Activated effector memory CD4-positive, alpha-beta T cell treated with anti-CD3 and anti-CD28 coated beads, Interleukin-2, amount 50 U/mL, for 16 hours (primary cell): ENCODE measurements at regions not wholly inside any gene's neighbourhood (a gene's known extent, or its start where the extent isn't known, plus 50 kb on each side); places are given as distances from the start of the nearest gene placed in this dataset.
"Not testable (repeated sequence)": the region's sequence is repeated elsewhere in the genome, so short reads cannot be mapped to it uniquely, and the experiment has no call there.

Experiments used
- DNase-seq: peaks from one replicate; pipeline ENCODE4 v3.0.0-alpha.2; 2020

GRCh38 chr14:48693793-48694192 lies 892.4 kb downstream of the RPS29 start:
- no peak for DNase-seq

DNA sequence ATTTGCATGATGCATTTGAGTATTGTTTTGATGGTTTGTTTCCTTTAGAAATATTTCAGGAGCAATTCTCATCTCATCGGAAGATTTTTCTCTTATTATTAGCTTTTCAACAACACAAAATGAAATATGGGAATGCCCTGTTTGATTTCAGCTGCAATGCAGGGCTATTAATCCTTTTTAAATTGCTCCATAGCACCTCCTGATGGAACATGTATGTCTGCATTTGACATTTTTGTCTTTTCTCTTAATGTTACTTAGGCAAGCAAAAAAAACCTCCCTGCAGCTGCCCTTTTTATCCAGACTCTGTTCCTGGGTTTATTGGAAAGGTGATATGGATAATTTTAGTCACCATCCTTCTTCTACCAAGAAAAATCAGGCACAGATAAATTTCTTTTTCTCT lies 895.8 kb downstream of the RPS29 start:
- no peak for DNase-seq

DNA sequence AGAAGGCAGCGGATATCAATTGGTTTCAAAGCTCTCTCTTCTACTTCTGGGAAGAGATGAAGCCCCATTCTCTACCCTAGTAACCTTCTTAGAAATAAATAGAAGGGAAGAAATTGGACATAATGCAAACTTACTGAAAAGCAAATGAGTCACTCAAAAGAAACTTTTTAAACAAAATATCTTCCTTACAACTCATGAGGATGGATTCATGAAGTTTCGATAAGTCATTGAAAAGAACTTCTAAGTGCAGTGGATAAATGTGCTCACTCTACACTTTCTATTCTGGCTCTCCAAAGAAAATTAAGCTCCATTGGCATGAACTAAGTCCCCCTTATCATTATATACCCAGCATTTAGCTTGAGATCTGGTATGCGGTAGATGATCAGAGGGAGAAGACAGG lies 899.5 kb downstream of the RPS29 start:
- DNase-seq: no peak

DNA sequence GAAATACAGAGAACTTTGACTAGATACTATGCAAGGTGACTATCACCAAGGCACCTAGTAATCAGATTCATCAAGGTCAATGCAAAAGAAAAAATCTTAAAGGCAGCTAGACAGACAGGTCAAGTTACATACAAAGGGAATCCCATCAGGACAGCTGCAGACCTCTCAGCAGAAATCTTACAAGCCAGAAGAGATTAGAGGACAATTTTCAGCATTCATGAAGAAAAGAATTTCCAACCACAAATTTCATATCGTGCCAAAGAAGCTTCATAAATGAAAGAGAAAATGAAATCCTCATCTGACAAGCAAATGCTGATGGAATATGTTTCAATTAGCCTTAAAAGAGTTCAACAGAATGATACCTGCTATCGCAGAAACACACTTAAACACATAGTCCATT lies 913.7 kb downstream of the RPS29 start:
- no peak for DNase-seq

DNA sequence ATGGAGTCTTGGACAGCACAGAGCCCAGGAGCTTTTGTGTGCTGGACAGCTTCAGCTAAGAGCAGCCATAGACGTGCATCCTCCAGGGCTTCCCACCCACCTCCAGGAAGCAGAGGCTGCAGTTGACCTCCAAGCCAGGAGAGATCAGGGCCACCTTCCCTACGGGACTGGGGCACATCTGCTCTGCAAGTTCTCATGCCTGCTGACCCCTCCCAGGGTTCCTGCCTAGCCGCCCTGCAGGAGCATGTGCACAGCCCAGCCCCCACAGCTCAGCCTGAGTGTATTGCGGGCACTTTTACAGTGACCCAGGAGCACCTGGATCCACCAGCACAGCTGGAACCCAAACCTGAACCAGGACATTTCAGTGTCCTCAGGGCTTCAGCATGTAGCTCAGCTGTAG lies 915.2 kb downstream of the RPS29 start:
- no peak for DNase-seq

DNA sequence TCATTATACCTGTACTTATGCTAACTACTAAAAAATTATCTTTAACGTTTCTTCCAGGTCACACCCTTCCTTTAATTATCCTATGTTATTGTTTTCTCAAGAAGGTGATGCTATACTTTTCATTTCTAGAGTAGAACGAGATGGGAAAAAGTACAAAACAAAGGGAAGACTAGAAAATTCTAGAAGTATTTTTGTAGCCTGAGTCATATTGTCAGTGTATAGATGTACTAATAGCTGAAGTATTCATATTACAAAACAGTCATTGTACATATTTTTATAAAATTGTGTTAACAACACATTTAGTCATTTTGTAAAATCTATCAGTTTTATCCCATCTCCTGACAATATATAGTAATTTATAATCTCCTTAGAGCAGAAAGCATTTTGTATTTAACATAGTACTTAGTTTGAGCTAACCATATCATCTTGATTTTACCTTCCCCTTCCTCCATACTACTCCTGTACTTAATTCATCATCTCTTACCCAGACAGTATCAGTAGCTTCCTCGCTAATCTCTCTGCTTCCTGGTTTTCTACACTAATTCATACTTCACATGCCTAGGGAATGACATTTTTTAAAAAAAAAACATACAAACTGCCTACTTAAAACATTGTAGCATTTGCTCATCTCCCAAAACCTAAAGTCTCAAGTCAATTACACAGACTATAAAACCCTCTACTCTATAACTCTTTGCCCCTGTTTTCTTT lies 920.9 kb downstream of the RPS29 start:
- DNase-seq: no peak

DNA sequence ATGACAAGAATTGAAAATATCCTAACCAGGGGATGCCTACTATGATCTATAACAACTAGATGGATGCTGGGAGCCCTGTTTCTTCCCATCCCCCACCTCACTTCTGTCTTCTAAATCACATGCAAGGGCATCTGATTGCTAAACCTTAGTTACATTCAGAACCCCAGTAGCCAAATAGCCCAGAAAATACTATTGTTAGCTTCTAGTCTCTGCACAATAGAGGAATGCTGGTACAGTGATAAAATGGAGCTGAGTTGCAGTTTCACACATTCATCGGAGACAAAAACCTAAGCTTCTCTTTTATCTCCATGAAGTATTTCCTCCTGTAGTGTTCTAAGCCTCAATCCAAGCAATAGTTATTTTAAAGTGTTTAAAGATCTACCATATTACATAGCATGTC lies 942.9 kb downstream of the RPS29 start:
- DNase-seq: no peak

GRCh38 chr14:48628870-48629269 lies 953.5 kb upstream of the MDGA2 start:
- no peak for DNase-seq

DNA sequence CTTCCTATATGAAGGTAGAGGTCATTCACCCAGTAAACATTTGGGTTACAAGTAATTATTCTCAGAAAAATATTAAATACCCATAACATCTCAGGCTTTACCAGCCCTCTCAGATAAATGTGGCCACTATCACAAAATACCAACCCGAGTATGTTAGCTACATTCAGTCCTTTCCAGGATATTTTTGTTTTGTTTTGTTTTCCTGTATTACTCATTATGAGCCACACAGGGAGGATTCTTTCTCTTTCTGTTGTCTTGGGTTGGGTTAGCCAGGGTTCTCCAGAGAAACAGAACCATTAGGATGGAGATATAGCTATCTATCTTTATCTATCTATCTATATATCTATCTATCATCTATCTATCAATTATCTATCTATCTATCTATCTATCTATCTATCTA lies 947.6 kb upstream of the MDGA2 start:
- no peak for DNase-seq

- no peak for DNase-seq
These were observed 942.7 kb upstream of the MDGA2 start for GRCh38 chr14:48618057-48618456.

- DNase-seq: no peak
These were observed 941.5 kb upstream of the MDGA2 start for GRCh38 chr14:48616931-48617330.

GRCh38 chr14:48615618-48616017 lies 940.2 kb upstream of the MDGA2 start:
- DNase-seq: no peak

- no peak for DNase-seq
These were observed 938.6 kb upstream of the MDGA2 start for GRCh38 chr14:48614003-48614402.

- DNase-seq: not testable (repeated sequence)
These were observed 931.6 kb upstream of the MDGA2 start for GRCh38 chr14:48606960-48607359.

- DNase-seq: no peak
These were observed 923.1 kb upstream of the MDGA2 start for GRCh38 chr14:48598458-48598857.

DNA sequence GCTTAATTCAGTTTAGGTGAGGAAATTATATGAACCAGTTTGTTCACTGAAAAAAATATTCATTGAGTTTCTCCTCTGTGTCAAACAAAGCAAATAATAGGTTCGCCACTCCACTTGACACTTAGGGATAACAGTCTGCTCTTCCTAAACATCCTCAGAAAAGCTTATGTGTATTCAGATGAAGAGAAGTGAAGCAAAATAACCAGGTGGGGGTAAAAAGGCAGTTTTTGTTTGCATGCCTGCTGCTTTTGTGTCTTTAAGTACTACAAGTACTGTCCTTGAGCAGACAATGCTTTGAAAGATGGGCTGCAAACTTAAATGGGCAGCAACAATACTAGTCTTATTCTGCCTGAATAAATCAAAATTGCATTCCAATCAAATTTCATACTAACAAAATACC lies 910.7 kb upstream of the MDGA2 start:
- no peak for DNase-seq

DNA sequence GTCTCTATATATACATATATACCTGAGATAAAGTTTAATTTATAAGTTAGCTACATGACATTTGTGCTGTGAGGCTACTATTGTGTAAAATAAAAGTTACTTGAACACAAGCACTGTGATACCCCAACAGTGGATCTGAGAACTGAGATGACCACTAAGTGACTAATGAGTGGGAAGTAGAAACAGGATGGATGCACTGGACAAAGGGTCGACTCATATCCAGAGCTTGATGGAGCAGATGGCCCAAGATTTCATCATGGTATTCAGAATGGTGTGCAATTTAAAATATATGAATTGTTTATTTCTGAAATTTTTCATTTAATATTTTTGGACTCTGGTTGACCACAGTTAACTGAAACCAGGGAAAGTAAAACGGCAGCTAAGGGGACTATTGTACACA lies 908.6 kb upstream of the MDGA2 start:
- no peak for DNase-seq

DNA sequence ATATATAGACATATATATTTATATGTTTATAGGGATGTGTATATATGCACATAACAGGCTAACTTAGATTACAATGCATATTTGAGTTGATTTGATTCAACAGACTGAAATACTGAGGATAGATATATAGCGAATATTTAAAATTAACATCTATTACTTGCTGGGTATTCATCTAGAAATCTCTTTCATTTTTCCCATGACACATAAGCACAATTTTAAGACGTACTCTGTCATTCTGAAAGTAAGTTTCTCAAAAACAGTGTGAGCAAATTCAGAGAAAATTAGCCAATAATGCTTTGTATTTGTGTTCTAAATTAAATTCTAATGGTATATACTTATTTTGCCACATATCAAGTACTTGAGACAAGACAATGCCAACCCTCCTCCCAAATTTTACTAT lies 907.5 kb upstream of the MDGA2 start:
- no peak for DNase-seq

DNA sequence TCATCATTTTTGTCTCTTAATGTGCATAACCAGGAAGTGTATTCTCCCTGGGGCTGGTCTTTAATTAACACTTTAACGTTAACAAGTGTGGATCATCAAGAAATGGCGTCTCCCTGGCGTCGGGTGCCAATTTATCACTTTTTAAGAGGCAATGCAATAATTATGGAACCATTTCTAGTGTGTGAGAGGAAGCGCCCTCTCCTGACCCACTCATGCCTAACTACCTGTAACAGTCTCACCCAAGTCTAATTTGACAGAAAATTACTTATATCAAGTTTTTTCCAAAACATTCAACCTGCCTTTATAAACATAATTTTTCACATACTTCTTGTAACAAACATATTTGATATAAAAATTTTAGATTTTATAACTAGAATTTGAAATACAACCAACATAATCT lies 905.3 kb upstream of the MDGA2 start:
- DNase-seq: no peak

- no peak for DNase-seq
These were observed 900.4 kb upstream of the MDGA2 start for GRCh38 chr14:48575772-48576171.

- DNase-seq: no peak
These were observed 893.3 kb upstream of the MDGA2 start for GRCh38 chr14:48568688-48569087.

DNA sequence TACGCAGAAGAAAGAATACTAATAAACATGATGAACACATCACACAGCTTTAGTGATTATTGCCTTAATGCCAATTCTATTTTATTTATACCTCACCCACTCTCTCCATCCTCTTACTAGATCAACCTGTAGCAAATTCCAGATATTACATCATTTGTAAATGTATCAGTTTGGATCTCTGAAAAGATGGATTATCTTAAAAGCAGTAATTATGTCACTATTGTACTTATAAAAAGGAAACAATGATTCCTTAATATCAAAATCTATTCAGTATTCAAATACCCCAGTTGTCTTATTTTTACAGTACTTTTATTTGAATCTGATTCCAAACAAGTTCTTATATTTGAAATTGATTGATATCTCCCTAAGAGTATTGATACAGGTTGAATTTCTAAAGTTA lies 892.8 kb upstream of the MDGA2 start:
- DNase-seq: no peak

DNA sequence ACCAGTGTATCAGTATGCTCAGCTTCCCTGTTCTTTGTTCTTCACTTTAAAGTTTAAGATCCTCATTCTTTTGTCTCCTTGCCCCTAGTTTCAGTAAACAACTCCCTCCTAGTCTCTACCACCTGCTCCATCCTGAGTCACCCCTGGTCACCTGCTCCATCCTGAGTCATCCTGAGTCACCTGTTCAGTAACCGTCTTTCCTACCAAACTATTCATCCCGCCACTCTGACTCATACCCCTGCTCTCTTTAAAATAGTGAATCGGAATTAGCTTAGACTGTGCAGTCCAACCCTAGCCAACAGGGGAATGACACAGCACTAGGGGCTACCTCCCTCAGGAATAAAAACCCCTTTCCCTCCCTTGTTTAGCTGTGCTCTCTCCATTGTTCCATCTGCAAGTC lies 888.1 kb upstream of the MDGA2 start:
- DNase-seq: no peak

- DNase-seq: not testable (repeated sequence)
These were observed 886.0 kb upstream of the MDGA2 start for GRCh38 chr14:48561438-48561837.

- no peak for DNase-seq
These were observed 885.0 kb upstream of the MDGA2 start for GRCh38 chr14:48560421-48560820.

DNA sequence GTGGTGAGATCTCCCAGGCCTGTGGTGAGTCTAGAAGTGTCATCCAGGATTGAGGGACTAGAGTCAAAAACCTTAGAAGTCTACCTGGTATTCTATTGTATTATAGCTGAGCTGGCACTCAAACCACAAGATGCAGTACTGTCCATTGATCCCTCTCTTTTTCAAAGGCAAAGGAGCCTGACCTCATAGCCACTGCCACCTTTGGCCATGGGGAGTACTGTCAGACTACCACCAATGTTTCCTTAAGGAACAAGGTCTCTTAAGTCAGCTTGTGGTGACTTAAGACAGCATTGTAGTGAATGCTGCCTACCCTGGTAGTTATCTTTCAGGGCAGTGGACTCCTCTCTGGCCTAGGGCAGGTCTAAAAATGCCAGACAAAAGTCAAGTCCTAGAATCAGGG lies 878.0 kb upstream of the MDGA2 start:
- no peak for DNase-seq
